ENCODE measurements at regions not wholly inside any gene's neighbourhood (a gene's known extent, or its start where the extent isn't known, plus 50 kb on each side); places are given as distances from the start of the nearest gene placed in this dataset.

DNA sequence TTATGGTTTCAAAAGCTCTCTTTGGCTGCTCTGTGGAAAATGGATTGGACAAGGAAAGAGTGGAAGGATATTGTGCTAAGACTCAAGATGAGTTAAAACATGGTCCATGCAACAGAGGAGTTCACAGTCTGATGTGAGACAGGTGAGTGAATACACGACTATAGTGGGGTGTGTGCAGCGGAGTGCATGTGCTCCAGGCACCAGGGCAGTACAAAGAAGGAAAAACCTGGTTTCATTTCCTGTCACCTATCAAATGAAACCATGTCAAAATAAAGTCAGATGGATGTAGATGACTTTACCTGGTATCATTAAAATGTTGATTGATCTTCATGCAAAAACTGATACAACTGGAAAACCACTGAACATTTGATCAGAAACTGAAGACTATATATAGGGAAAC lies 241.0 kb upstream of the RASGEF1B start:
- TF ChIP-seq, protein P1, sequence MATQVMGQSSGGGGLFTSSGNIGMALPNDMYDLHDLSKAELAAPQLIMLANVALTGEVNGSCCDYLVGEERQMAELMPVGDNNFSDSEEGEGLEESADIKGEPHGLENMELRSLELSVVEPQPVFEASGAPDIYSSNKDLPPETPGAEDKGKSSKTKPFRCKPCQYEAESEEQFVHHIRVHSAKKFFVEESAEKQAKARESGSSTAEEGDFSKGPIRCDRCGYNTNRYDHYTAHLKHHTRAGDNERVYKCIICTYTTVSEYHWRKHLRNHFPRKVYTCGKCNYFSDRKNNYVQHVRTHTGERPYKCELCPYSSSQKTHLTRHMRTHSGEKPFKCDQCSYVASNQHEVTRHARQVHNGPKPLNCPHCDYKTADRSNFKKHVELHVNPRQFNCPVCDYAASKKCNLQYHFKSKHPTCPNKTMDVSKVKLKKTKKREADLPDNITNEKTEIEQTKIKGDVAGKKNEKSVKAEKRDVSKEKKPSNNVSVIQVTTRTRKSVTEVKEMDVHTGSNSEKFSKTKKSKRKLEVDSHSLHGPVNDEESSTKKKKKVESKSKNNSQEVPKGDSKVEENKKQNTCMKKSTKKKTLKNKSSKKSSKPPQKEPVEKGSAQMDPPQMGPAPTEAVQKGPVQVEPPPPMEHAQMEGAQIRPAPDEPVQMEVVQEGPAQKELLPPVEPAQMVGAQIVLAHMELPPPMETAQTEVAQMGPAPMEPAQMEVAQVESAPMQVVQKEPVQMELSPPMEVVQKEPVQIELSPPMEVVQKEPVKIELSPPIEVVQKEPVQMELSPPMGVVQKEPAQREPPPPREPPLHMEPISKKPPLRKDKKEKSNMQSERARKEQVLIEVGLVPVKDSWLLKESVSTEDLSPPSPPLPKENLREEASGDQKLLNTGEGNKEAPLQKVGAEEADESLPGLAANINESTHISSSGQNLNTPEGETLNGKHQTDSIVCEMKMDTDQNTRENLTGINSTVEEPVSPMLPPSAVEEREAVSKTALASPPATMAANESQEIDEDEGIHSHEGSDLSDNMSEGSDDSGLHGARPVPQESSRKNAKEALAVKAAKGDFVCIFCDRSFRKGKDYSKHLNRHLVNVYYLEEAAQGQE (IDR thresholded peaks at IDR 0.05; ENCODE audit: insufficient read depth in 1 of 2, low read depth in 2 of 2, low read length in 2 of 2) = no peak
- TF ChIP-seq TAF1 (IDR thresholded peaks at IDR 0.05; ENCODE audit: borderline replicate concordance, insufficient read depth, low read length) (no peak), FOXP2 (optimal IDR thresholded peaks at IDR 0.05; ENCODE audit: borderline replicate concordance, extremely low read depth, extremely low read length, insufficient read depth) (no peak)

DNA sequence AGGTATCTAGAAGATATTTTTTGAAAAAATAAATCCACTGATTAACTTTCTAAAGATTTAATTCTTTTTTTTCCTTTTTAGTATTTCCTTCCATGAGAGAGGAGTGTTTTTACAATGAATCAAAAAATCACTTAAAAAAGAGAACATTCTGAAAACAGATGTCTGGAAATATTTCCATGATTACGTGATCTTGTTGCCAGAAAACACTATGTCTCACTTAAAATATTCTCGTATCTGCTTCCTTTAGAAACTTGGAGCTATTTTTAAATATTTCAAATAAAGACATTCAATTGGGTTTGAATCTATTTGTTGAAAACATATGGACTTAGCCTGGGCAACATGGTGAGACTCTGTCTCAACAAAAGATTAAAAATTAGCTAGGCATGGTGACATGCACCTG lies 232.8 kb upstream of the RASGEF1B start:
- TF ChIP-seq FOXP2 (optimal IDR thresholded peaks at IDR 0.05; ENCODE audit: borderline replicate concordance, extremely low read depth, extremely low read length, insufficient read depth) = no peak
- TF ChIP-seq, protein P1 (IDR thresholded peaks at IDR 0.05; ENCODE audit: insufficient read depth in 1 of 2, low read depth in 2 of 2, low read length in 2 of 2) = no peak
- TF ChIP-seq POLR2AphosphoS5 (IDR thresholded peaks at IDR 0.05; ENCODE audit: low read depth, low read length) = no peak

DNA sequence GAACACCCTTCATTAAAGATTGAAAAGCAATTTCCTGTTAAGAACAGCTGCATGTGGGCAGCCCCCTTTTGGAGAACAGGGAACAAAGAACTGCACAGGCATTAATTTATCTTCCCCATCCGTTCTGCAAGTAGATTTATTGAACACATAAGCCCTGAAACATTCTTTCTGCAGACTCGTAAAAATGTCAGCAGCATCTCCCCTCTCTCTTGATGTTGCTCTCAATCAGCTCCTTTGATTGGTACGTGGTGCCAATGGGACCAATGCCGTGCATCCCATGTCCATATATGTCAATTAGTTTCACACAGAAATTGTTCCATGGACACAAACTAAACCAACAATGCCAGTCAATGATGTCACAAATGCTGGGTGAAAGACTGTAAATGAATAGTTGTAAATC lies 228.5 kb upstream of the RASGEF1B start:
- TF ChIP-seq TAF1 (IDR thresholded peaks at IDR 0.05; ENCODE audit: borderline replicate concordance, insufficient read depth, low read length) (no peak), POLR2AphosphoS5 (IDR thresholded peaks at IDR 0.05; ENCODE audit: low read depth, low read length) (no peak), FOXP2 (optimal IDR thresholded peaks at IDR 0.05; ENCODE audit: borderline replicate concordance, extremely low read depth, extremely low read length, insufficient read depth) (no peak)
- TF ChIP-seq, protein P1 (IDR thresholded peaks at IDR 0.05; ENCODE audit: insufficient read depth in 1 of 2, low read depth in 2 of 2, low read length in 2 of 2) = no peak

DNA sequence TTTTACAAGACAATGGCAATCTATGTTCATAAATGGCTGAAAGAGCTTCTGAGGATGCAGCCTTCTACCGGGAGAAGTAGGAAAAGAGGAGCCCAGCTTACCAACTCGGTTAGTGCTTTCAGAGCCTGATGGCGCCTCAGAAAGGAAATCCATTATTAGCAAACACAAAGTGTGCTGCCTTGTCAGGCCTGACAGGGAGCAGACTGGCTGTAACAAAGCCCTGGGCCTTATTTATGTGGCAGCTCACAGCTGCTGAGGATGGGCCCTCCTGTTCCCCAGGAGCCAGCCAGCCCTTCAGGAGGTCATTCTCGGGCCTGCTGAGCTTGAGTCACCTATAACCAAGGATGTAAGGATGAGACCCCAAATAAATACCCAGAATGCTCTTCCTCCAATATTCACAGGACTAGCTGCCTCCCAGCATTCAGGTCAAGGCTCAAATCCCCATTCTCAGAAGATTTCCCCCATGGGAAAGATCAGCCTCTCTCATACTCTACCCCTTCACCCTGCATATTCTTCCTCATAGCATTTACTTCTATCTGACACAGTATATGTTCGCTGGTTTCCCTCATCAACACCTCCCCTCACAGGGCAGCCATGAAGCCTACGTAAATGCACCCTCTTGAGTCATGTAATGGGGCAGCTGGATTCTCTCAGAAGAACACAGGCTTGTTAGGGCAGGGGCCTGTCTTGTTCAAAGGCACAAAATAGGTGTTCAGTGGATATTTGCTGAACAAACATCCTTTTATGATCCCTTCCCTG lies 227.0 kb upstream of the RASGEF1B start:
- TF ChIP-seq FOXP2 (optimal IDR thresholded peaks at IDR 0.05; ENCODE audit: borderline replicate concordance, extremely low read depth, extremely low read length, insufficient read depth) = no peak
- TF ChIP-seq SIN3A (IDR thresholded peaks at IDR 0.05; ENCODE audit: borderline replicate concordance, insufficient read depth, low read length) = no peak
- TF ChIP-seq TAF1 (IDR thresholded peaks at IDR 0.05; ENCODE audit: borderline replicate concordance, insufficient read depth, low read length) = no peak
- no peak for TF ChIP-seq POLR2AphosphoS5 (IDR thresholded peaks at IDR 0.05; ENCODE audit: low read depth, low read length)
- TF ChIP-seq, protein P1 (IDR thresholded peaks at IDR 0.05; ENCODE audit: insufficient read depth in 1 of 2, low read depth in 2 of 2, low read length in 2 of 2) = no peak
